Heart right ventricle (tissue), 16 donors: ENCODE measurements at regions not wholly inside any gene's neighbourhood (a gene's known extent, or its start where the extent isn't known, plus 50 kb on each side); places are given as distances from the start of the nearest gene placed in this dataset.

Experiments
- ATAC-seq, 8 donors: fragments of 200-7000 bp; cut with Tn5 transposase; one replicate each; pipeline ENCODE4 v1.9.1; 2020; ENCODE audit warnings: mild to moderate bottlenecking in 8 of 8, moderate library complexity in 8 of 8, moderate number of reproducible peaks in 1 of 8
- DNase-seq, 2 donors: peaks; one replicate each; pipeline ENCODE4 v3.0.0-alpha.2; 2020
- H3K27ac ChIP-seq, 10 donors: fragments of 200-600 bp; sonication (generic) in 2 of 10; one replicate each; pipeline versions ENCODE4 v1.5.0 to v1.8.0; 2020 to 2022; ENCODE audit warnings: mild to moderate bottlenecking in 3 of 10
- H3K27me3 ChIP-seq, 7 donors: fragments of 200-600 bp; one replicate each; pipeline ENCODE4 v1.8.0; 2021 to 2022; ENCODE audit warnings: mild to moderate bottlenecking in 2 of 7
- H3K36me3 ChIP-seq, 9 donors: fragments of 200-600 bp; sonication (generic) in 1 of 9; one replicate each; pipeline versions ENCODE4 v1.5.0 to v1.8.0; 2020 to 2022; ENCODE audit warnings: mild to moderate bottlenecking in 2 of 9
- H3K4me1 ChIP-seq, 9 donors: fragments of 200-600 bp; sonication (generic) in 1 of 9; one replicate each; pipeline versions ENCODE4 v1.5.0 to v1.8.0; 2020 to 2022; ENCODE audit warnings: mild to moderate bottlenecking in 4 of 9
- H3K4me3 ChIP-seq, 10 donors: fragments of 200-600 bp; sonication (generic) in 2 of 10; one replicate each; pipeline versions ENCODE4 v1.5.0 to v1.8.0; 2020 to 2022; ENCODE audit warnings: mild to moderate bottlenecking in 7 of 10, moderate library complexity in 2 of 10
- H3K9me3 ChIP-seq, 11 donors: fragments of 200-600 bp in 10 of 11; sonication (generic) in 2 of 11; one replicate each; pipeline versions ENCODE4 v1.5.0 to v1.8.0; 2013 to 2022; ENCODE audit warnings: mild to moderate bottlenecking in 2 of 11, control low read depth in 1 of 11, moderate library complexity in 1 of 11
- WGBS, 2 donors: extraction: QIAGEN DNeasy Blood & Tissue Kit; methylation state at CpG; one replicate each; pipeline ENCODE4 v1.1.7; 2013; ENCODE audit warnings: inconsistent platforms in 1 of 2; 5-methylcytosine and 5-hydroxymethylcytosine counted together
- intact Hi-C, 10 donors: fragments of 100-400 bp; cut with DNase I; formaldehyde crosslinking; loops; one replicate each; pipeline versions ENCODE4 v1.11.1 to v1.14.2; 2022
- TF ChIP-seq, protein P1 (sequence below), 9 donors: fragments of 200-600 bp; sonication (generic) in 2 of 9; IDR thresholded peaks; one replicate each; pipeline versions ENCODE4 v1.5.0 to v1.8.0; 2021 to 2022; ENCODE audit warnings: antibody characterized with exemption in 9 of 9, mild to moderate bottlenecking in 5 of 9, moderate library complexity in 1 of 9
- donor health status: Arrhythmogenic right ventricular cardiomyopathy.
- donor health status: ischemic (EF 13 %, LVEDD 7.1; RV severe dilation, severe dysfunction).
- donor health status: healthy with polysubstance abuse.
- donor health status: DM: no; HTN: yes; CAD: no.
- donor health status: DM: no; HTN: no; CAD: no.
- donor health status: ischemic (EF 25% LVEDD 6.9; RV normal size, moderate dysfunction).
- donor health status: ischemic (EF 25% LVEDD 5.7; RV mildly dilated, moderate dysfunction).
- donor health status: healthy.
- donor health status: DM: yes; HTN: yes; CAD: no.
- donor health status: Ischemic cardiomyopathy.
- donor health status: ischemic (EF 35%, LVEDD 5.7; RV mildly dilated, moderate dysfunction).
- donor health status: nonischemic (EF 11% LVEDD 7.7; RV severe dilation, severe dysfunction).
- donor health status: DM: yes; HTN: yes; CAD: no.
- donor health status: PGD.
- donor health status: ischemic (EF 29% LVEDD 5.4; RV normal size, mild dysfunction).
- donor health status: nonischemic (EF 23%, LVEDD 6.1; RV moderate dilation, normal function).

- no peak for DNase-seq
- WGBS, 2 donors, result 92 to 93% methylated on average over 3 of the region's 3 CpGs
- ATAC-seq, result no peak
- no peaks in the 10 kb centered on the region for H3K36me3 ChIP-seq
- no peaks in the 10 kb centered on the region for H3K27me3 ChIP-seq
- H3K4me3 ChIP-seq, result no peak overlapping the region
- H3K9me3 ChIP-seq, result peaks cover 0 to 18% (median 0%) of the 10 kb centered on the region in 11 donors
- H3K4me1 ChIP-seq, result no peaks in the 10 kb centered on the region
- H3K27ac ChIP-seq, result no peak overlapping the region
- TF ChIP-seq, protein P1, sequence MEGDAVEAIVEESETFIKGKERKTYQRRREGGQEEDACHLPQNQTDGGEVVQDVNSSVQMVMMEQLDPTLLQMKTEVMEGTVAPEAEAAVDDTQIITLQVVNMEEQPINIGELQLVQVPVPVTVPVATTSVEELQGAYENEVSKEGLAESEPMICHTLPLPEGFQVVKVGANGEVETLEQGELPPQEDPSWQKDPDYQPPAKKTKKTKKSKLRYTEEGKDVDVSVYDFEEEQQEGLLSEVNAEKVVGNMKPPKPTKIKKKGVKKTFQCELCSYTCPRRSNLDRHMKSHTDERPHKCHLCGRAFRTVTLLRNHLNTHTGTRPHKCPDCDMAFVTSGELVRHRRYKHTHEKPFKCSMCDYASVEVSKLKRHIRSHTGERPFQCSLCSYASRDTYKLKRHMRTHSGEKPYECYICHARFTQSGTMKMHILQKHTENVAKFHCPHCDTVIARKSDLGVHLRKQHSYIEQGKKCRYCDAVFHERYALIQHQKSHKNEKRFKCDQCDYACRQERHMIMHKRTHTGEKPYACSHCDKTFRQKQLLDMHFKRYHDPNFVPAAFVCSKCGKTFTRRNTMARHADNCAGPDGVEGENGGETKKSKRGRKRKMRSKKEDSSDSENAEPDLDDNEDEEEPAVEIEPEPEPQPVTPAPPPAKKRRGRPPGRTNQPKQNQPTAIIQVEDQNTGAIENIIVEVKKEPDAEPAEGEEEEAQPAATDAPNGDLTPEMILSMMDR (IDR thresholded peaks at IDR 0.05), result no peak
- intact Hi-C loops, result no loop called here
Measured at GRCh38 chr5:35325836-35326235, 95.5 kb upstream of the PRLR start.

GRCh38 chr5:35324679-35325078 is 94.4 kb upstream of the PRLR start:
- no peaks in the 10 kb centered on the region for H3K27me3 ChIP-seq
- no peaks in the 10 kb centered on the region for H3K36me3 ChIP-seq
- H3K9me3 ChIP-seq, result peaks cover 0 to 14% (median 0%) of the 10 kb centered on the region in 11 donors
- TF ChIP-seq, protein P1 (IDR thresholded peaks at IDR 0.05), result no peak
- DNase-seq, result no peak
- H3K4me3 ChIP-seq, result no peak overlapping the region
- peaks cover 0 to 5% (median 0%) of the 10 kb centered on the region in 9 donors for H3K4me1 ChIP-seq
- WGBS, 2 donors, result 81 to 86% methylated on average over 6 of the region's 6 CpGs
- intact Hi-C loops, result no loop called here
- H3K27ac ChIP-seq, result no peak overlapping the region
- ATAC-seq, result no peak

GRCh38 chr5:35324201-35324600 is 93.9 kb upstream of the PRLR start:
- TF ChIP-seq, protein P1 (IDR thresholded peaks at IDR 0.05), result no peak
- ATAC-seq (no peak), DNase-seq (no peak)
- no peaks in the 10 kb centered on the region for H3K36me3 ChIP-seq
- peaks cover 0 to 14% (median 0%) of the 10 kb centered on the region in 11 donors for H3K9me3 ChIP-seq
- 79 to 85% methylated on average over 4 of the region's 4 CpGs for WGBS, 2 donors
- H3K27ac ChIP-seq, result no peak overlapping the region
- no peak overlapping the region for H3K4me3 ChIP-seq
- intact Hi-C loops, result no loop called here
- H3K27me3 ChIP-seq, result no peaks in the 10 kb centered on the region
- H3K4me1 ChIP-seq, result peaks cover 0 to 9% (median 0%) of the 10 kb centered on the region in 9 donors

DNA sequence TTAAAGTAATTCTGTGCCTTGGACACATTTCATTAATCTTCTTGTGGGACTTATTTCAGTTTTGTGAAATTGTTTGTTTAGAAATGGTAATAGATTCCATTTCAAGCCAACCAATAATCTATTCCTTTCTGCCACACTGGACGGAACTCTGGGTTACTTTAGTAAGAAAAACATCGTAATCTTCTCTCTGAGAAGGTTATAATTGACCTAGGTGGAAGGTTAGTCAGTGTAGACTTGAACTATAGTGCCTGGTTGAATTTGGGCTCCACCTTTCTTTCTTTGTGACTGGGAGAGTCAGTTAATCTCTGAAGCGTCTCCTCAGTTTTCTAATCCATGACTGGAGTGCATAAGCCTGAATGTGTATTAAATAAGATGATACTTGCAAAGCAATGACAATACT is 89.7 kb upstream of the PRLR start:
- TF ChIP-seq, protein P1 (IDR thresholded peaks at IDR 0.05), result no peak
- 87 to 92% methylated on average over 3 of the region's 3 CpGs for WGBS, 2 donors
- Histone ChIP-seq H3K9me3 (no peaks in the 10 kb centered on the region), H3K36me3 (no peaks in the 10 kb centered on the region), H3K4me3 (no peak overlapping the region), H3K4me1 (peaks cover 0 to 14% (median 0%) of the 10 kb centered on the region in 9 donors), H3K27ac (no peak overlapping the region), H3K27me3 (no peaks in the 10 kb centered on the region)
- intact Hi-C loops, result no loop called here
- DNase-seq (no peak), ATAC-seq (no peak)
